SK-N-MC (cell line): ENCODE measurements at regions not wholly inside any gene's neighbourhood (a gene's known extent, or its start where the extent isn't known, plus 50 kb on each side); places are given as distances from the start of the nearest gene placed in this dataset.

Source experiments
- EZH2 ChIP-seq: fragments of 200-600 bp; sonication (generic); IDR thresholded peaks from one replicate; pipeline ENCODE4 v1.6.1; 2017; ENCODE audit warnings: antibody characterized with exemption
- POLR2AphosphoS5 ChIP-seq: IDR thresholded peaks from 2 replicates; pipeline ENCODE4 v1.6.1; 2012; ENCODE audit warnings: mild to moderate bottlenecking, low read depth, low read length, borderline replicate concordance

DNA sequence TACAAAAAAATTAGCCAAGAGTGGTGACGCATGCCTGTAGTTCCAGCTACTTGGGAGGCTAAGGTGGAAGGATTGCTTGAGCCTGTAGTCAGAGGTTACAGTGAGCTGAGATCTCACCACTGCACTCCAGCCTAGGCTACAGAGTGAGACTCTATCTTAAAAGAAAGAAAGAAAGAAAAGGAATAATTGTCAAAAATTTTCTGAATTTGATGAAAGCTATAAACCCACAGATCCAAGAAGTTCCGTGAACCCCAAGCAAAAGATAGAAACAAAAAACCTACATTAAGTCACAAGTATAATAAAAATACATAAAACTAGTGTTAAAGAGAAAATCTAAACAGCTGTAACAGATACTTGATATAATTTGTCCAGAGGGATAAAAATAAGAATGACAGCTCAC is 60.1 kb upstream of the KMT2C start:
- TF ChIP-seq POLR2AphosphoS5 = no peak
- no peak for TF ChIP-seq EZH2
